ENCODE measurements at regions not wholly inside any gene's neighbourhood (a gene's known extent, or its start where the extent isn't known, plus 50 kb on each side); places are given as distances from the start of the nearest gene placed in this dataset.
"Not testable (repeated sequence)": the region's sequence is repeated elsewhere in the genome, so short reads cannot be mapped to it uniquely, and the experiment has no call there.

- H3K27me3 ChIP-seq, result no peaks in the 10 kb centered on the region
- H3K9me3 ChIP-seq, result no peaks in the 10 kb centered on the region
- H3K36me3 ChIP-seq, result no peaks in the 10 kb centered on the region
- H3K4me3 ChIP-seq, result no peak overlapping the region
- H3K27ac ChIP-seq, result no peak overlapping the region
- TF ChIP-seq POLR2A (IDR thresholded peaks at IDR 0.05), result no peak
- no peak for TF ChIP-seq CTCF (IDR thresholded peaks at IDR 0.05)
- no peak for DNase-seq
- H3K4me1 ChIP-seq, result no peaks in the 10 kb centered on the region
Measured at GRCh38 chr3:110512961-110513360, 558.7 kb upstream of the NECTIN3 start.

GRCh38 chr3:110518031-110518430 is 553.6 kb upstream of the NECTIN3 start:
- TF ChIP-seq CTCF (IDR thresholded peaks at IDR 0.05) (no peak), POLR2A (IDR thresholded peaks at IDR 0.05) (no peak)
- no peak overlapping the region for H3K4me3 ChIP-seq
- DNase-seq, result no peak
- H3K9me3 ChIP-seq, result no peaks in the 10 kb centered on the region
- no peak overlapping the region for H3K27ac ChIP-seq
- H3K27me3 ChIP-seq, result no peaks in the 10 kb centered on the region
- no peaks in the 10 kb centered on the region for H3K36me3 ChIP-seq
- no peaks in the 10 kb centered on the region for H3K4me1 ChIP-seq

GRCh38 chr3:110519071-110519470 is 552.5 kb upstream of the NECTIN3 start:
- no peak overlapping the region for H3K4me3 ChIP-seq
- H3K4me1 ChIP-seq, result no peaks in the 10 kb centered on the region
- H3K27me3 ChIP-seq, result no peaks in the 10 kb centered on the region
- no peak overlapping the region for H3K27ac ChIP-seq
- TF ChIP-seq CTCF (IDR thresholded peaks at IDR 0.05) (no peak), POLR2A (IDR thresholded peaks at IDR 0.05) (no peak)
- no peaks in the 10 kb centered on the region for H3K36me3 ChIP-seq
- H3K9me3 ChIP-seq, result no peaks in the 10 kb centered on the region
- DNase-seq, result no peak

- no peak overlapping the region for H3K4me3 ChIP-seq
- H3K27ac ChIP-seq, result no peak overlapping the region
- H3K4me1 ChIP-seq, result no peaks in the 10 kb centered on the region
- no peaks in the 10 kb centered on the region for H3K27me3 ChIP-seq
- H3K9me3 ChIP-seq, result no peaks in the 10 kb centered on the region
- DNase-seq, result no peak
- H3K36me3 ChIP-seq, result no peaks in the 10 kb centered on the region
- no peak for TF ChIP-seq CTCF (IDR thresholded peaks at IDR 0.05)
- TF ChIP-seq POLR2A (IDR thresholded peaks at IDR 0.05), result no peak
Measured at GRCh38 chr3:110521019-110521418, 550.6 kb upstream of the NECTIN3 start.

- not testable (repeated sequence) for DNase-seq, H3K4me1 ChIP-seq, H3K27ac ChIP-seq, H3K9me3 ChIP-seq, H3K27me3 ChIP-seq, H3K36me3 ChIP-seq, H3K4me3 ChIP-seq
Measured at GRCh38 chr3:110525558-110526064, 546.0 kb upstream of the NECTIN3 start.

- no peak for DNase-seq
- no peak overlapping the region for H3K4me3 ChIP-seq
Measured at GRCh38 chr3:110526777-110527727, 544.6 kb upstream of the NECTIN3 start.

More at GRCh38 chr3:110526777-110527727, 544.6 kb upstream of the NECTIN3 start:
- Histone ChIP-seq H3K9me3 (no peaks in the 10 kb centered on the region), H3K36me3 (no peaks in the 10 kb centered on the region), H3K27me3 (no peaks in the 10 kb centered on the region), H3K4me1 (no peaks in the 10 kb centered on the region), H3K27ac (no peak overlapping the region)
- TF ChIP-seq CTCF (IDR thresholded peaks at IDR 0.05) (no peak), POLR2A (IDR thresholded peaks at IDR 0.05) (no peak)

All from Peyer's patch (tissue), 4 donors.